HL-60 (cell line): ENCODE measurements at regions not wholly inside any gene's neighbourhood (a gene's known extent, or its start where the extent isn't known, plus 50 kb on each side); places are given as distances from the start of the nearest gene placed in this dataset.
A peak's percentile ranks its signal among the peaks of the same experiment; 100 is the strongest.

Source experiments
- DNase-seq, 2 experiments: peaks; one replicate each; pipeline ENCODE4 v3.0.0-alpha.2; 2010 to 2020; ENCODE audit warnings: low read depth in 1 of 2, low spot score in 1 of 2
- H3K27ac ChIP-seq: fragments of 250-450 bp; sonication (Bioruptor Pico); replicated peaks from 2 replicates; pipeline ENCODE4 v1.5.1; 2020; ENCODE audit warnings: mild to moderate bottlenecking, moderate library complexity
- H3K27me3 ChIP-seq: fragments of 250-450 bp; sonication (Bioruptor Pico); 2 replicates; pipeline ENCODE4 v1.5.1; 2021; ENCODE audit warnings: mild to moderate bottlenecking, moderate library complexity; ENCODE audit not compliant: insufficient read depth, poor library complexity, severe bottlenecking
- H3K4me3 ChIP-seq: replicated peaks from 2 replicates; pipeline ENCODE4 v1.5.1; 2011; ENCODE audit warnings: mild to moderate bottlenecking, control low read depth, low read length; ENCODE audit not compliant: insufficient read depth
- CTCF ChIP-seq: IDR thresholded peaks from one replicate; pipeline ENCODE4 v1.5.1; 2011; ENCODE audit warnings: low read length, control low read depth, inconsistent platforms; ENCODE audit not compliant: insufficient read depth
- GABPA ChIP-seq: IDR thresholded peaks from 2 replicates; pipeline ENCODE4 v1.6.1; 2012; ENCODE audit warnings: low read depth
- POLR2AphosphoS5 ChIP-seq: IDR thresholded peaks from 2 replicates; pipeline ENCODE4 v1.6.1; 2012; ENCODE audit warnings: low read depth
- REST ChIP-seq: IDR thresholded peaks from 2 replicates; pipeline ENCODE4 v1.6.1; 2012; ENCODE audit warnings: low read depth; ENCODE audit not compliant: insufficient replicate concordance
- SPI1 ChIP-seq: IDR thresholded peaks from 2 replicates; pipeline ENCODE4 v1.6.1; 2012; ENCODE audit warnings: low read depth, mild to moderate bottlenecking, borderline replicate concordance

GRCh38 chr3:66572938-66573710, 72.3 kb upstream of the LRIG1 start:
- DNase-seq: no peak
- TF ChIP-seq REST (no peak), GABPA (no peak), POLR2AphosphoS5 (no peak), CTCF (peak; percentile 37), SPI1 (no peak)
- Histone ChIP-seq H3K27ac (no peak overlapping the region), H3K27me3 (no peaks in the 10 kb centered on the region), H3K4me3 (no peak overlapping the region)

DNA sequence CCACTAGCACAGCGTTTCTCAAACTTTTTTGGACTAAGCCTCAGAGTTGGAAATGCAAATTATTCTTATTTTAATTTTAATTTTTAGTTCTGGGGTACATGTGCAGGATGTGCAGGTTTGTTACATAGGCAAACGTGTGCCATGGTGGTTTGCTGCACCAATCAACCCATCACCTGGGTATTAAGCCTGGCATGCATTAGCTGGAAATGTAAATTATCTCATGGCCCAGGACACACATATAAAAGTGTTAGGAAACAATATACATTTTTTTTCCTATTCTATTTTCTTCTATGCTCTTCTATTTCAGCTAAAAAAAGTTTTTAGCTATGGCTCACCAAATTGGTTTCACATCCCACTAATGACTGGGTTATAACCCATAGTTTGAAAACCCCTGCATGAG, 73.3 kb upstream of the LRIG1 start:
- Histone ChIP-seq H3K27ac (no peak overlapping the region), H3K27me3 (no peaks in the 10 kb centered on the region), H3K4me3 (no peak overlapping the region)
- TF ChIP-seq CTCF (no peak), POLR2AphosphoS5 (no peak), GABPA (no peak), SPI1 (no peak), REST (no peak)
- DNase-seq: no peak

DNA sequence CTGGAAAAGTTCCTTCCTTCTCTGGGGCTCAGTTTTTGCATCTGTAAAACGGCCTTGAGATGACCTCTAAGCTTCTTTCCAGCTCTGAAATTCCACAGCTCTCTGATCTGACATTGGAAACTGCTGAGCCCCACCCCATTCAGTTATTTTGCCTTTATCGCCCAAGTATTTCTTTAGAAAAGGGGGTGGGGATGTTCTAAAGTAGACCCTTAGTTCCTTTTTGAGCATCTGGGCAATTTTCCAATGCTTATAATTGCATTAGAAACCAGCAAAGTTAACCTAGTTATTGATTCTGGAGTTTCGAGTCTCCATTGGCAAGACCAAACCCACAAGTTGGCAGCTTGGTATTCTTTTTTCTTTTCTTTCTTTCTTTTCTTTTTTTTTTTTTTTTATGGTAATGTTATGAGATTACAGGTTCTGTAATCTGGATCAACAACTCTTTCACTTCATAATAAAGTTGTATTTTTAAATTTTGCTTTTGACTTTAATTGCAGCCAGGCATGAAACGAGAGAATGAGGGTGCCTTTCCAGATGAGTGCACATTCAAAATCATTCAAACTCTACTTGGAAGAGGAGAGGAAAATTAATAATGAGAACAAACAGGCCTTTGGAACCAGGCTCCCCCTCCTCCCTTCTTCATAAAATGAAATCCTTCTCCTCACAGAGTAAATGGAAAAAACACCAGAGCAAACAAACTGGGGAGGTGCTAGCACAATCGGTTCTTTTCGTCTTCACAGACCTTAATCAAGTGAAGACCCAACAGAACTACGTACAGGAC, 76.8 kb upstream of the LRIG1 start:
- Histone ChIP-seq H3K27me3 (no peaks in the 10 kb centered on the region), H3K27ac (no peak overlapping the region), H3K4me3 (no peak overlapping the region)
- no peak for DNase-seq
- no peak for TF ChIP-seq POLR2AphosphoS5
- no peak for TF ChIP-seq CTCF
- no peak for TF ChIP-seq REST
